NCI-H2029 treated with DMSO at 0.1 percent for 48 hours (cell line): ENCODE measurements at regions not wholly inside any gene's neighbourhood (a gene's known extent, or its start where the extent isn't known, plus 50 kb on each side); places are given as distances from the start of the nearest gene placed in this dataset.

Experiments
- DNase-seq: peaks from one replicate; lab custom pipeline; 2025; lab: John Stamatoyannopoulos, UW

DNA sequence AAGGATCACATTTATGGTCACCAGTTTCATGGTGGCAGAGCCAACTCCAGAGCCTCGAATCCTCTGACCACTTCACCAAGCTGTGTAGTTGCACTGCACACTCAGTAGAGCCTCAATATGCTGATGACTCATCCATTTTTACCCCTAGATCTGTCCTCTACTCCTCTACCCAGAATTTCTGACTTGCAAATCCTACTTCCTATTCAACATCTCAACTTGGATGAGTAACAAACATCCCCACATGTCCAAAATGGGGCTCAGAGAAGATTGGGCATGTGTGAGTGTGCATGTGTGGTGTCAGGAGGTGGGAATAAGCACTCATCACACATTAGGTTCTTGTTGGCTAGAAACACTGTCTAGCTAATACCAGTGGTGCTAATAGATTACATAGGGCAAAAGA is 57.8 kb upstream of the IGFBP2 start:
- no peak for DNase-seq

DNA sequence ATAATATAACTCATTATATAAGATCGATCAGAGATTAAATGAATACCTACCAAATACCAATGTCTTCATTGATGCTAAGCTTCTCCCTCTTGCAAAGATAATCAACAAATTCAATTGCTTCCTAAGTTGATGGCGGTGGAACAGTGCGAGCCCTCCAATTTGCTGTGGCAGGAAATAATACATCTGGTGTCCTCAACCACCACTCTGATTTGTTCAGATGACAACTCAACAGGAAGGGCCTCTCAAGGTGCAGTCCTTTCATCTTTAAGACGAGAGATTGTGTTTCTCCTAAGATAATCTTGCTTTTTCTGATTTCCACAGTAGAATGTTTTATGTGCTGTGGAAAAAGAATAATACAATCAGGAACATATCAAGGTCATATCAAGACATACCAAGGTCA is 56.6 kb upstream of the IGFBP2 start:
- DNase-seq: no peak

DNA sequence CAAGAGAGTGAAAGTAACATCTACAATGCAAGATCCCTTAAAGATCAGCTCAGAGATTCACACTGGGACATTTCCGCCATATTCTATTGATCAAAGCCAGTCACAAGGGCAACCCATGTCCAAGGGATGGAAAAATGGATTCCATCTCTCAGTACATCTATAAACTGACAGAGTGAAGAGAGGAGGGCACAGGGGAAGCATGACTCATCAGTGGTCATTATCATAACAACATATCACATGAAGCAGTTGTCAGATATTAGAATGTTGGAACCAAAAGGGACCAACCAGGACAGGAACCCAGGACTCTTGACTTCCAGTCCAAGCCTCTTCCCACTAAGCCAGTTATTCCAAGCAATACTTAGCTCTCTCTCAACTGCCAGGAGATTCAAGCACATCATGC is 54.9 kb upstream of the IGFBP2 start:
- DNase-seq: no peak

DNA sequence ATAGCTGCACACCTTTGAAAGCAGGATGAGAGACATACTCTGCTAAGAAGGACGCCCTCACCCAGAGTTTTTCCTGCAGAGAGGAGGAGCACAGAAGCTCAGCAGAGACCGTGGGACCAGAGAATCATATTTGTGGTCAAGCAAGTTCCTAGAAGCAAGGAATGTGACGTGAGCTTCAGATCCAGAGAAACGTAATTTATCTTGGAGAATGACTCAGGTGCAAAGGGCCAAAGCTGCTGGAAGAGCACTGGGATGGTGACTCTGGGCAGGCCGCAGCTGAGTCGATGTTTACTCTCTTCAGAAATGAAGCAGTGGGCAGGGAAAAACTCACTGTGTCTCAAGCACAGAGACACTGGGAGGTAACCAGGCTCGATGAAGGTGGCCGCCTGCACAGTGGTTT is 50.1 kb upstream of the IGFBP2 start:
- no peak for DNase-seq
